Thoracic aorta (tissue), 2 donors: ENCODE measurements at regions not wholly inside any gene's neighbourhood (a gene's known extent, or its start where the extent isn't known, plus 50 kb on each side); places are given as distances from the start of the nearest gene placed in this dataset.

Source experiments
- ATAC-seq: fragments of 150-250 bp; one replicate; pipeline ENCODE4 v1.8.0; 2017; ENCODE audit warnings: low read depth; ENCODE audit not compliant: insufficient number of reproducible peaks, low FRiP score
- DNase-seq: peaks from one replicate; pipeline ENCODE4 v3.0.0-alpha.2; 2020; ENCODE audit warnings: low spot score
- H3K27ac ChIP-seq, 2 donors: fragments of 200-600 bp; sonication (generic); 1 replicate in 1 of 2; 2 replicates in 1 of 2; pipeline ENCODE4 v1.5.1; 2016; ENCODE audit warnings: mild to moderate bottlenecking in 2 of 2, moderate library complexity in 2 of 2
- H3K27me3 ChIP-seq: fragments of 200-600 bp; sonication (generic); replicated peaks from 2 replicates; pipeline ENCODE4 v1.6.0; 2016; ENCODE audit warnings: mild to moderate bottlenecking; ENCODE audit not compliant: insufficient read depth
- H3K36me3 ChIP-seq: fragments of 200-600 bp; sonication (generic); one replicate; pipeline ENCODE4 v1.5.1; 2016
- H3K4me1 ChIP-seq, 2 donors: fragments of 200-600 bp; sonication (generic); 1 replicate in 1 of 2; 2 replicates in 1 of 2; pipeline versions ENCODE4 v1.5.1 to v1.6.0; 2016; ENCODE audit warnings: low read depth in 2 of 2, mild to moderate bottlenecking in 1 of 2; ENCODE audit not compliant: control insufficient read depth in 1 of 2
- H3K4me3 ChIP-seq: fragments of 200-600 bp; sonication (generic); 2 replicates; pipeline ENCODE4 v1.5.1; 2016; ENCODE audit warnings: mild to moderate bottlenecking
- H3K9me3 ChIP-seq: fragments of 200-600 bp; sonication (generic); 2 replicates; pipeline ENCODE4 v1.5.1; 2016
- TF ChIP-seq, protein P1 (sequence below): fragments of 200-600 bp; sonication (generic); IDR thresholded peaks from one replicate; pipeline ENCODE4 v1.5.1; 2019; ENCODE audit warnings: antibody characterized with exemption

DNA sequence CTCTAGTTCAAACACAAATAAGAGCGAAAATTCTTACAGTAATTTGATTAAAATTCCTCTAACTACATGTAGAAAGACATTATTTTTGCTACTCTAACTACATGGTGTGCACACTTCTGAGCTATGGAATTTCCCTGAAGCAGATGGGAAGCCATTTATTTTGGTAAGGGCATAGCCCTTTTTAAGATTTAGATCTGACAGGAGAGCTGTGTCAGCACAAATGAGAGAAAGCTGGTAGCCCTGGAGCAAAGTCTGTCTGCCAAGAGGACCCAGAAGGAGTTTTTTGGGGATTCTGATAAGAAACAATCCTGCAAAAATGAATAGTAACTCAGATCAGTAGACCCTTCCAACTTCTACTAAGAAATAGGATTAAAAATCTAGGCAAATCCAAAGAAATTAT lies 595.9 kb upstream of the MEF2C start:
- TF ChIP-seq, protein P1, sequence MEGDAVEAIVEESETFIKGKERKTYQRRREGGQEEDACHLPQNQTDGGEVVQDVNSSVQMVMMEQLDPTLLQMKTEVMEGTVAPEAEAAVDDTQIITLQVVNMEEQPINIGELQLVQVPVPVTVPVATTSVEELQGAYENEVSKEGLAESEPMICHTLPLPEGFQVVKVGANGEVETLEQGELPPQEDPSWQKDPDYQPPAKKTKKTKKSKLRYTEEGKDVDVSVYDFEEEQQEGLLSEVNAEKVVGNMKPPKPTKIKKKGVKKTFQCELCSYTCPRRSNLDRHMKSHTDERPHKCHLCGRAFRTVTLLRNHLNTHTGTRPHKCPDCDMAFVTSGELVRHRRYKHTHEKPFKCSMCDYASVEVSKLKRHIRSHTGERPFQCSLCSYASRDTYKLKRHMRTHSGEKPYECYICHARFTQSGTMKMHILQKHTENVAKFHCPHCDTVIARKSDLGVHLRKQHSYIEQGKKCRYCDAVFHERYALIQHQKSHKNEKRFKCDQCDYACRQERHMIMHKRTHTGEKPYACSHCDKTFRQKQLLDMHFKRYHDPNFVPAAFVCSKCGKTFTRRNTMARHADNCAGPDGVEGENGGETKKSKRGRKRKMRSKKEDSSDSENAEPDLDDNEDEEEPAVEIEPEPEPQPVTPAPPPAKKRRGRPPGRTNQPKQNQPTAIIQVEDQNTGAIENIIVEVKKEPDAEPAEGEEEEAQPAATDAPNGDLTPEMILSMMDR = no peak
- no peaks in the 10 kb centered on the region for H3K4me1 ChIP-seq
- H3K36me3 ChIP-seq = no peaks in the 10 kb centered on the region
- DNase-seq (no peak), ATAC-seq (no peak)
- no peaks in the 10 kb centered on the region for H3K9me3 ChIP-seq
- no peaks in the 10 kb centered on the region for H3K27me3 ChIP-seq
- H3K27ac ChIP-seq = no peak overlapping the region
- no peak overlapping the region for H3K4me3 ChIP-seq

DNA sequence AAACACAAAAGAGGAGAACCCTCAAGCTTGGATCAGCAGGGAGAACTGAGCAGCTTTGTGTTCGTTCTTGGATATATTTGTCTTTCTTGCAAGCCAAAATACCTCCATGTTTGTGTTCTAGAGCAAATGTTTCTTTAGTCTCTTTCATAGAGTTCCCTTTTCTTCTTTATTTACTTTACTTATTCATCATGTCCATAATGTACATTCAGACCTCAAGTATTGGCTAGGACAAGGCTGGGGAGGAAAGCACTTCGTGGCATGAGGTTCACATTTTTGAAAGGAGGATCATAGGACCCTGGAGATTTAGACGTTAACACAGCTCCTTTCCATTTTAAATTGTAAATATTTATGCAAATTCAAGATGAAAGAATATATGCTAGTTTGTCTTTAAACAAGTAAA lies 590.2 kb upstream of the MEF2C start:
- Histone ChIP-seq H3K4me3 (no peak overlapping the region), H3K9me3 (no peaks in the 10 kb centered on the region)

DNA sequence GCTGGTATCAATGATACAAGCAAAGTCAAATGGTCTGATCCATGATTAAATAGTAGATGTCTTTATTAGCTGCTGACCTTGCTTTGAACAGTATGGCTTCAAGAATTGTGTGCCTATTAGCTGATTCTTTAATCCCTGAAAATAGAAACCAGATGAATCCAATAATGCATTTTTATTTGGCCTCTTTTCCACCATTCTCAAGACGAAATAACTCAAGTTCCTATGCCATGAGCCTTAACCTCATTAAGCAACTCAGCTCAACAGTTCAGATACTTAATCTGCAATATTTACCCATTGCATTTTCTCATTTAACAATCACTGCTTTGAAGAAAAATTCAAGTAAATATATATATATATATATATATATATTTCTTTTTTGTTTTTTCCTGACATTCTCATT lies 588.6 kb upstream of the MEF2C start:
- no peak for ATAC-seq
- TF ChIP-seq, protein P1 = no peak
- DNase-seq = no peak

More for the DNA sequence above, 590.2 kb upstream of the MEF2C start:
- no peak for DNase-seq
- H3K36me3 ChIP-seq = no peaks in the 10 kb centered on the region
- H3K27me3 ChIP-seq = no peaks in the 10 kb centered on the region
- no peak overlapping the region for H3K27ac ChIP-seq
- peaks cover 0 to 26% of the 10 kb centered on the region in 2 donors for H3K4me1 ChIP-seq
- no peak for ATAC-seq
- TF ChIP-seq, protein P1 = no peak

DNA sequence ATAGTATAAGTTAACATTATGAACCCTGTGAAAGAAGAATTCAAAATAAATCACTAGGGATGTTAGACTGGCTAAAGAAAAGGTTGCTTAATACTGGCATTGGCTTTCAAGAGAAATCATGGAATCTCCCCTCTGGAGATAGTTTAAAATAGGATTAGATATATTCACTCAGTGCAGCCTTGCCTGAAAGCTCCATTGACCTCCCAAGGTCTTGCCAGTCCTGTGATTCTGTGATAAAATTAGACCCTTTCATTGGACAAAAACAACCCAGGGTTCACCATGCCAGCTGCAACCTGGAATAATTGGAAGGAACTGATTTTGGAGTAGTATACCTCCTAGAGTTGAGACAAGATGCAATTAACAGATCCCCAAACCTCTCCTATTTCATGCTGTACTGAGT lies 588.1 kb upstream of the MEF2C start:
- DNase-seq (no peak), ATAC-seq (no peak)
- Histone ChIP-seq H3K4me1 (peaks cover 0 to 26% of the 10 kb centered on the region in 2 donors), H3K27me3 (no peaks in the 10 kb centered on the region), H3K27ac (no peak overlapping the region), H3K4me3 (no peak overlapping the region), H3K9me3 (no peaks in the 10 kb centered on the region), H3K36me3 (no peaks in the 10 kb centered on the region)
- TF ChIP-seq, protein P1 = no peak

More for the DNA sequence above, 588.6 kb upstream of the MEF2C start:
- Histone ChIP-seq H3K4me1 (peaks cover 0 to 26% of the 10 kb centered on the region in 2 donors), H3K27me3 (no peaks in the 10 kb centered on the region), H3K36me3 (no peaks in the 10 kb centered on the region), H3K4me3 (no peak overlapping the region), H3K9me3 (no peaks in the 10 kb centered on the region), H3K27ac (no peak overlapping the region)

DNA sequence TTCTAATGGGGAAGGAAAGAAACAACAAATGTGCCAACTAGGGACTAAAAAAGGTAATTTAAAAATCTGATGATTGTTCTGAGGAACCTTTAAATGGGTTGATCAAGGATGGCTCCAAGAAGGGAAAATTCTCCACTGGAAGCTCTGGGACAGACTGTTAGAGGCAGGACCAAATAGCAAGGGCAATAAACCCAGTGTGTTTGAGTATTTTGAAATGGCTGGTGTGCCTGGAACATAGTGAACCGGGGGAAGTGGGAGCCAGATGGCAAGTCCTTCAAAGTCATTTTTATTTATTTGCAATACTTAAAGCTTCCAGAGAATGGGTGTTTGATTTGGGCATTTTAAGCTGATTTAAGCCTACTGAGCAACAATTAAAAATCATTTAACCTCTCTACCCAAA lies 587.7 kb upstream of the MEF2C start:
- H3K27me3 ChIP-seq = no peaks in the 10 kb centered on the region
- no peaks in the 10 kb centered on the region for H3K9me3 ChIP-seq
- peaks cover 0 to 26% of the 10 kb centered on the region in 2 donors for H3K4me1 ChIP-seq
- TF ChIP-seq, protein P1 = no peak
- DNase-seq = no peak
- no peak overlapping the region for H3K27ac ChIP-seq
- H3K4me3 ChIP-seq = no peak overlapping the region
- no peaks in the 10 kb centered on the region for H3K36me3 ChIP-seq
- ATAC-seq = no peak
